Epithelial cell of proximal tubule (primary cell): ENCODE measurements at regions not wholly inside any gene's neighbourhood (a gene's known extent, or its start where the extent isn't known, plus 50 kb on each side); places are given as distances from the start of the nearest gene placed in this dataset.
"Not testable (repeated sequence)": the region's sequence is repeated elsewhere in the genome, so short reads cannot be mapped to it uniquely, and the experiment has no call there.

Experiments used
- DNase-seq: peaks from one replicate; pipeline ENCODE4 v3.0.0-alpha.2; 2011; ENCODE audit warnings: low read depth
- H3K4me3 ChIP-seq: 2 replicates; pipeline ENCODE4 v1.5.1; 2011; ENCODE audit warnings: low read depth, mild to moderate bottlenecking, low read length

DNA sequence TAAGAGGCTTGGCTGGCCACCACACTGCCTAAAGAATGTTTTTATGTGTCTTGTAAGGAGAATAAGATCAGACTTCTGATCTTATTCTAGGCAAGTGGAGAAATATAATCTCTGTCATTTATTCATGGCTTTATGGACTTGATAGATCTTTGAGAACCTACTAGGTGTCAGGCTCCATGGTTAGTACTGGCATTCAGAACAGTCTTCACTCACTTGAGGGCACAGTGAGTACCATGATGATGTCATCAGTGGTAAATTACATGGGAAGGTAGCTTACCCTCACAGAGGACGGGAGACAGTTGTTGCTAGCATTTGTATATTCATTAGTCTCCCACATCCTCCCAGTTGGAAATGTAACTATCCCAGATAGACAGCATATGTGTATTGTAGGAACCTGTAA, 53.5 kb upstream of the NEK3 start:
- not testable (repeated sequence) for DNase-seq, H3K4me3 ChIP-seq

DNA sequence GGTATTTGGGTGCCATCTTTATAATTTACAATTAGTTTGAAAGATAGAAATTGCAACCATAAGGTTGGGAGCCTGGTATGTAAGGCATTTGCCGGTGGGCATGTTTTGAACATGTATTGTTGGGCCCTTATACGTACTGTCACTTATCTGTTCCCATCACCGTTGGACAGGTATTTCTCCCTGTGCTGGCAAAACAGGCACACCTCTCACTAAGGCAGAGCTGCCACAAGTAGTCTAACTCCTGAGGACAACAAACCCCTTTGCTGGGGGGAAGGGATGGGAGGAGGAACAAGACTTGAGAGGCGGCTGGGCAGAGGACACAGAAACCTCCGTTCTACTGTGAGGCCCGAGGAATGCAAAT, 52.0 kb upstream of the NEK3 start:
- not testable (repeated sequence) for H3K4me3 ChIP-seq, DNase-seq

DNA sequence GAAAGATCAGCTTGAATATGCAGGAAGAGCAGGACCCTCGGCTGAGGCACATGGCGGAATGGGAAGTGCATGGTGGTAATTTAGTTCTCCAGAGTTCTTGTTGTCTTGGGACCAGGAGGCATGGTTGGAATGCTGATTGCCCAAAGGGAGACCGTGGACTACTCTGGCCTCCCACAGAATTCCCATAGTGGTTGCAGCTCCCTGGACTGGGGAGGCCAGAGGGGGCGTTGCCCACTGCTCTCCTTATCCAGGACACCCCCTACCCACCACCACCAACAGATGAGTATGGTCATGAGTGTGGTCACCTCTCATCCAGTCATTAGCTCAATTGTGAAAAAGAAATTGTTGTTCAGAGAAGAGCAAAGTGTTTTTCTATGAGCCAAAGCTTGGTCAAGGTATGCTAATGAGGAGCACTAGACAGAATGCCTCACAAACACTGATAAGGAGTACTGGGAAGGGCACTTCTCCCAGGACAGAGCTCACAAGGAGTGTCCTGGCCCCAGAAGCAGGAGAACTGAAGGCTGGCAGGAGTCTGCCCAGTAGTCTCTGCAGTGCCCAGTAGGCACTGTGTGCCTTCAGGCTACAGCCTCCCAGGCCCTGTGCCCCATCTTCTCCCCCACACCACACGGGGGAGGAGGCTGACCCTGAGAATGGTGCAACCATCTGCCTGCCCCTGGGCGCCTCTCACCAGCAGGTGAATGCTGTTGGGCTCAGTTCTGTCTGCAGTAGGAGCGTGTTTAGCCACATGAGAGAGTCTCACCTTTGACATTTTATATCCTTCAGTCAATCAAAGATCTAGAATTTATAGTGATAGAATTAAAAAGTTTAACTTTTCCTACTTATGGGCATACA, 51.4 kb upstream of the NEK3 start:
- not testable (repeated sequence) for DNase-seq

More for the DNA sequence above, 51.4 kb upstream of the NEK3 start:
- H3K4me3 ChIP-seq = not testable (repeated sequence)
